HG03575 (cell line): ENCODE measurements at regions not wholly inside any gene's neighbourhood (a gene's known extent, or its start where the extent isn't known, plus 50 kb on each side); places are given as distances from the start of the nearest gene placed in this dataset.

ENCODE experiments used
- ATAC-seq: cut with Tn5 transposase; IDR thresholded peaks from one replicate; pipeline ENCODE4 v1.9.1; 2021; ENCODE audit not compliant: unreplicated experiment, insufficient number of reproducible peaks, low FRiP score; ENCODE audit errors: extremely low read depth

- no peak for ATAC-seq
These were observed 180.4 kb downstream of the SLIT2 start for GRCh38 chr4:20432088-20432487.

- ATAC-seq, result no peak
These were observed 181.5 kb downstream of the SLIT2 start for GRCh38 chr4:20433097-20433705.

- no peak for ATAC-seq
These were observed 188.5 kb downstream of the SLIT2 start for GRCh38 chr4:20440170-20440569.

GRCh38 chr4:20443015-20443805 lies 191.5 kb downstream of the SLIT2 start:
- ATAC-seq, result no peak

GRCh38 chr4:20444599-20445337 lies 193.1 kb downstream of the SLIT2 start:
- no peak for ATAC-seq

GRCh38 chr4:20445933-20446723 lies 194.4 kb downstream of the SLIT2 start:
- ATAC-seq, result no peak

- ATAC-seq, result no peak
These were observed 195.4 kb downstream of the SLIT2 start for GRCh38 chr4:20447103-20447502.

GRCh38 chr4:20451986-20452385 lies 200.3 kb downstream of the SLIT2 start:
- ATAC-seq, result no peak

- no peak for ATAC-seq
These were observed 202.8 kb downstream of the SLIT2 start for GRCh38 chr4:20454515-20454914.

GRCh38 chr4:20456407-20456806 lies 204.7 kb downstream of the SLIT2 start:
- ATAC-seq, result no peak

GRCh38 chr4:20462426-20463175 lies 210.9 kb downstream of the SLIT2 start:
- no peak for ATAC-seq

GRCh38 chr4:20463176-20463430 lies 211.4 kb downstream of the SLIT2 start:
- ATAC-seq, result no peak

GRCh38 chr4:20464381-20464780 lies 212.7 kb downstream of the SLIT2 start:
- ATAC-seq, result no peak

- no peak for ATAC-seq
These were observed 222.4 kb downstream of the SLIT2 start for GRCh38 chr4:20474119-20474518.

- ATAC-seq, result no peak
These were observed 221.8 kb upstream of the PACRGL start for GRCh38 chr4:20478412-20478811.

- ATAC-seq, result no peak
These were observed 219.9 kb upstream of the PACRGL start for GRCh38 chr4:20480165-20480947.

- no peak for ATAC-seq
These were observed 216.8 kb upstream of the PACRGL start for GRCh38 chr4:20483416-20483815.

GRCh38 chr4:20486433-20486832 lies 213.8 kb upstream of the PACRGL start:
- no peak for ATAC-seq
